Suppressor macrophage (primary cell): ENCODE measurements at regions not wholly inside any gene's neighbourhood (a gene's known extent, or its start where the extent isn't known, plus 50 kb on each side); places are given as distances from the start of the nearest gene placed in this dataset.

ENCODE experiments used
- DNase-seq, 4 experiments: peaks; one replicate each; pipeline ENCODE4 v3.0.0-alpha.2; 2020 to 2022

DNA sequence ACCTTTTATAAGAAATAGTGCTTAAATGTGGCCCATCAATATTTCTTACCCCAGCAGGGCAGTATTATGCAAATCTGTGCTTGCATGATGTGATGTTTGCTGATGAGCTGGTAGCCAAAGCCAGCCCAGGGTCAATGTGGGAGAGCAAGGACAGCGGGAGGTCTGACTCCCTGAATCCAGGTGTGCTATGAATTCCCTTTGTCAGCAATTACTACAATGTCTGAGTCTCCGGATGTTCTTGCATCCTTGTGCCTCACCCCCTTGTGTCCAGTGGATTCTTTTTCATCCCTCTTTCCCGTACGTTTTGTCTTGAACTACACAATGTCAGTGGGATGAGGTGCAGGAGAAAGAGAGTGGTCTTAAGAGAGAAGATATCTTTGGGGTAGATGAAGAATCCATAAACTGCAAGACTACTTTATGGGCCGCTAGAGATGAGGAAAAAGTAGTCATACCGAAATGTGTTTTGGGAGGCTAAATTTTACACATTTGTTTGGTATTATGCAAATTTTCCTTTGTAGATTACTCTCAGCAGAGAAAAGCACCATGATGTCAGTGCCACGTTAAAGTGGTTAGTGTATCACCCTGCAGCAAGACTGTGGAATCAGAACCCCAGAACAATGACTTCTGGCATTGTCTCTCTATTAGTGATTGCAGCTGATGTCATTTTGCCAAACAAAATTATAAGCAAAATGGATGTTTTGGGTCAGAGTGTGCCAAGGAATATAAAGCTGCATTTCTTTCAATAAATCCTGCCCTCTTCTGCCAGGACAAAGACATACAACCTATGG, 53.5 kb upstream of the TSHZ3 start:
- no peak for DNase-seq

- no peak for DNase-seq
Observed at GRCh38 chr19:31406106-31406505, 56.9 kb upstream of the TSHZ3 start.

DNA sequence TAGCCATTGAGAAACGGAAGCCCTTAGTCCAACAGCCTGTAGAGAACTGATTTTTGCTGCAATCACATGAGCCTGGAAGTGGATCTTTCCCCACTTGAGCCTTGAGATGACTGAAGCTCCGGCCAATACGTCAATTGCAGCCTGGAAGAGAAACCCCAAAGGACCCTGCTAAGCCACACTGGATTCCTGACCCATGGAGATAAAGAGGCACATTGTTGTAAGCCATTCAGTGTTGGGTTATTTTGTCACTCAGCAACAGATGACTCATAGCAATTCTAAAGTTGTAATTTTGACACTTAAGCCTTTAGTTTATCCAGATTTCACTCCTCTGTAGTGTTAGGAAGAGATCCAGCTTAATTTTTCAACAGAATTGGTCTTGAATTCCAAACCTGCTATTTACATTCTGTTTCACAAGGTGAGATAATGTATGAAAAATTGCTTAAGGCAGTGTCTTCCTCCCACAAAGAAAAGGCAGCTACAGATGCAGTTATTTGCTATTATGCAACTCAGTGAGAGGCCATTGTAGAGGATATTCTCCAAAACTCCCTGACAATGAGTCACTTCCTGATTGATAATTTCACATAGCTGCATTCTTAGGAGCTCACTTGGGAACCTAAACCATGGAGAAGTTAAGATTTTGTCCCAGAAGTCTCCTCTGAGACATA, 59.4 kb upstream of the TSHZ3 start:
- DNase-seq, result peak; percentile 32 to 74 (median 52)

DNA sequence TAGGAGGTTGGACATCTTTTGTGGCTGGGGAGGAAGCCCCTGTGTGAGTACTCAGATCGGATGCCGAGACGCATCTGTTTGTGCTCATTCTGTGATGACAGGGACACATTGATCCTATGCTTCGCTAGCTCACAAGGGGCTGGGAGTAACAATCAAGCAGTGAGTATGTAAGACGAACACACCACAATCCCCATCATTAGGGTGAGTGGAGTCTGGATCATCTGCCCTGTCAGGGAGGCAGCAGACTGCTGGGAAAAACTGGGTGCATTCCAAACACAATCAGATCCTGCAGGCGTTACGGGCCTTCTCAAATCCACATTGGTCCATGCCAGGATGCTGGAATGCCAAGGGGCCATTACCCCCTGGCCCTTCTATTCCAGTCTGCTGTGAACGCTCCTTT, 64.1 kb upstream of the TSHZ3 start:
- no peak for DNase-seq

GRCh38 chr19:31415322-31415721, 66.1 kb upstream of the TSHZ3 start:
- no peak for DNase-seq

- DNase-seq, result no peak
Observed at GRCh38 chr19:31416548-31416947, 67.3 kb upstream of the TSHZ3 start.

- DNase-seq, result no peak
Observed at GRCh38 chr19:31418055-31418454, 68.8 kb upstream of the TSHZ3 start.

DNA sequence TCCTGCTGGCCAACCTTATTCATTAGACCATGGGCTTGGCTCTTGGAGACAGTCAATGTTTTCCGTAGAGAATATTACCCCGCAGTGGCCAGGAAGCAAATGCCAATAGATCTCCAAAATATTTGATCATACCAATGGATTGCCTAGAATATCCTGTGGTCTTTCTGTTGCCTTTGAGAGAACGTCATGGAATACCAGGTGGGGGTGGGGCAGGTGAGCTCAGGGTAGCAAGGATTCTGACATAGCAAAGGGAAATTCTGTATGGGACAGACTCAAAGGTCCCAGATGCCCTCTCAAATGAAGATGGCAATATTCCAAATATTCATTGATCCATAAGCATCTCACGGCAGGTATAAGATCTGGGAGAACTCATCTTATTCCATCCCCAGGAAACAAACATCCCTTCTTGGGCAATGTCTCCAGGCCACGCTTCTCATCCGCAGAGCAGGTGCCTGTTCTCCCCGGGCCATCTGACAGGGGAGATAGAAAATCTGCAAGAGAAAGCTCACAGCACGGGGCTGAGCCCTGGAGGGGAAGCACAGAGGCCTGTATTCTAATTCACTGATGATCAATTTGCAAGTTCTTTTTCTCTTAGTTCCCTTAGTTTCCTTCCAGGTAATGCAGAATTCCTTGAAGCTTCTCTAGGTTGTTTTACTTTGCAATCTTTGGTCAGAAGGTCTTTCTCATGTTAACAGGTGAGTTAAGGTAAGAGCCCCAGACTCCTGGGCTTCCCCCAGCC, 69.6 kb upstream of the TSHZ3 start:
- no peak for DNase-seq

GRCh38 chr19:31419871-31420445, 70.7 kb upstream of the TSHZ3 start:
- DNase-seq, result no peak

DNA sequence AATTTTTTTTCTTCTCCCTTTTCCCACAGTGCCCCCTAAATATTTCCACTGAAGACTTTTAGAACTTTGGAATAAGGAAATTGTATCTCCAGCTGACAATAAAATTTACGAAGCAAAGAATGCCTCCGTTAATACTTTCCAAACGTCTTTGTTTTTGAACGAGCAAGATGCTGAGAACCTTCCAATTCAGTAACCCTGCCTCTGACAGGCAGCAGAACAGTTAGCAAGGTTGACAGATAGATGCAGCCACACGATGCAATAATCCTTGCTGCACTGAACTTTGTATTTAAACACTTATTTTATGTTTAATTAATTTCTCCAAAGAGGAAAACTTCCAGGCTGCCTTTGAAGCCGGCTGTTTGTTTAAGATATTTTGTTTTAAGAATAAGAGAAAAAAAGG, 71.8 kb upstream of the TSHZ3 start:
- DNase-seq, result no peak

GRCh38 chr19:31421856-31422255, 72.6 kb upstream of the TSHZ3 start:
- no peak for DNase-seq

DNA sequence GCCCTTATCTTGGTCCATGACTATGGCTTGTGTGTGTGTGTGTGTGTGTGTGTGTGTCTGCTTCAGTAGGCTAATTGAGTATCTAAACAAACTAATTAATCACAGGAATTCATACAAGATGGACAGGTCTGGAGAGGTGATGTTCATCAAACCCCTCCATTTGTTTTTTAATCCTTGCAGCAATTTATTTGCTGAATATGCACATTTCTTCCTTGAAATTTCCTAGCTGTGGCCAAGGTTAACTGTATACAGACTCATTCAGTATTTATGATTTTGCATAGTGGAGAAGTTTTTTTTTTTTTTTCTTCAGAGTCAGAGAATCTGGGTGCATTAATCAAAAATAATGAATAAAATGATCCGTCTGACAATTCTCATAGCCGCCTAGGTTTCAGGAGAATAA, 74.7 kb upstream of the TSHZ3 start:
- no peak for DNase-seq

- no peak for DNase-seq
Observed at GRCh38 chr19:31424861-31425620, 75.8 kb upstream of the TSHZ3 start.

DNA sequence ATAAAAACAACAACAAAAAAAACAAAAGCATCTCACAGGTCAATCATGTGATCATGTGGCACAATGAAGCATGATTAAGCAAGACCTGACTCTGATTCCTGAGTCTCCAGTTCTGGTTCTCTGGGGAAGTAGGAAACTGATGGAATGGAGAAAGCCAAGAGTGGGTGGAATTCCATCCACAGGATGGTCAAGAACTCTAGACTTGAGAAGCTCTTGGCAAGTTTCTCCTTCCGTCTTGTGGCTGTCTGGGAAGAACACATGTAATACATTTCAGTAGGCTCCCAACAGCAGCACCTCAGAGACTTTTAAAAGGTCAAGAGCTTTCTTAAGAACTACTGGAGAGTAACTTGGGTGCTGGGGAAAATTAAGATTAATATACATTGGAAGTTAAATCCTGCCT, 78.6 kb upstream of the TSHZ3 start:
- peak in 3 of 4 experiments; percentile 2 to 34 (median 13) for DNase-seq

- DNase-seq, result no peak
Observed at GRCh38 chr19:31430381-31430780, 81.1 kb upstream of the TSHZ3 start.

GRCh38 chr19:31432201-31432810, 83.1 kb upstream of the TSHZ3 start:
- DNase-seq, result no peak

- DNase-seq, result no peak
Observed at GRCh38 chr19:31436121-31436776, 87.0 kb upstream of the TSHZ3 start.

- DNase-seq, result no peak
Observed at GRCh38 chr19:31438401-31439269, 89.4 kb upstream of the TSHZ3 start.

DNA sequence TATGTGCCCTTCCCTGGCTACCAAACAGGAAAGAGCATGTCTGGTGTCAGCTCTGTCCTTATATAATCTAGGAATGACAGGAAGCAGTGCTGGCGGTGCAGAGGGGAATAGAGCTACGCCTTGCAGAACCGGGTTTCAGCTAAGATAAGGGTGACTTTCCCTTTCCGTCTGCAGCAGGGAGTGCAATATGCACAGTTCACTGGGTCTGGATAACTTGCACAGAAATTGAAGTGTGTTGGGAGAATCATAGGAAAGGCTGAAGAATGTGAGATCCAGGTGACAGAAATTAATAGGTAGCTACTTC, 90.0 kb upstream of the TSHZ3 start:
- DNase-seq, result no peak

DNA sequence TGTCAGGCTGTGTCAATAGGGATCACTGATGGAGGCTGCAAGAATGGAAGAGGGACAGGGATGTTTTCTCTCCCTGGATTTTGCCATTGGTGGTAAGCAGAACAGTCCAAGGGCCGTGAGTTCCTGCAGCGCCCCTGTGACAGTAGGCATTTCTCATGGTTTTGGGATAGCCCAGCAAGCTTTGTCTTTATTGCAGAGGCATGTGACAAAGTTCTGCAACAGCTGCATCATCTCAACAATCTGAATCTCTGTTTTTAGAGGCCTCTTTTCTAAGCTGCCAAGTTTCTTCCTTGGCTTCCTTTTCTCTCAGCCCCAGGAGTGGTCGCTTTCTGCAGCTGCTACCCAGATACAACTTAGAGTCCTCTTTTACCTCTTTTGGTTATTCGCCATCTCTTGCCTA, 95.7 kb upstream of the TSHZ3 start:
- no peak for DNase-seq

GRCh38 chr19:31445406-31445805, 96.2 kb upstream of the TSHZ3 start:
- no peak for DNase-seq
